ENCODE measurements at regions not wholly inside any gene's neighbourhood (a gene's known extent, or its start where the extent isn't known, plus 50 kb on each side); places are given as distances from the start of the nearest gene placed in this dataset.

GRCh38 chr3:101102678-101103296 is 109.6 kb upstream of the ABI3BP start:
- ChIA-PET POLR2A (ENCODE audit: unreplicated experiment) (interaction anchor here (0.6 kb wide), 1 partner anchor 349 kb away, joined by 4 read pairs; no protein-coding TSS in a partner anchor), CTCF (no interaction called here)
- DNase-seq (no peak), ATAC-seq (no peak)
- TF ChIP-seq, protein P1, sequence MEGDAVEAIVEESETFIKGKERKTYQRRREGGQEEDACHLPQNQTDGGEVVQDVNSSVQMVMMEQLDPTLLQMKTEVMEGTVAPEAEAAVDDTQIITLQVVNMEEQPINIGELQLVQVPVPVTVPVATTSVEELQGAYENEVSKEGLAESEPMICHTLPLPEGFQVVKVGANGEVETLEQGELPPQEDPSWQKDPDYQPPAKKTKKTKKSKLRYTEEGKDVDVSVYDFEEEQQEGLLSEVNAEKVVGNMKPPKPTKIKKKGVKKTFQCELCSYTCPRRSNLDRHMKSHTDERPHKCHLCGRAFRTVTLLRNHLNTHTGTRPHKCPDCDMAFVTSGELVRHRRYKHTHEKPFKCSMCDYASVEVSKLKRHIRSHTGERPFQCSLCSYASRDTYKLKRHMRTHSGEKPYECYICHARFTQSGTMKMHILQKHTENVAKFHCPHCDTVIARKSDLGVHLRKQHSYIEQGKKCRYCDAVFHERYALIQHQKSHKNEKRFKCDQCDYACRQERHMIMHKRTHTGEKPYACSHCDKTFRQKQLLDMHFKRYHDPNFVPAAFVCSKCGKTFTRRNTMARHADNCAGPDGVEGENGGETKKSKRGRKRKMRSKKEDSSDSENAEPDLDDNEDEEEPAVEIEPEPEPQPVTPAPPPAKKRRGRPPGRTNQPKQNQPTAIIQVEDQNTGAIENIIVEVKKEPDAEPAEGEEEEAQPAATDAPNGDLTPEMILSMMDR (conservative IDR thresholded peaks at IDR 0.05; ENCODE audit: low read depth, low read length) = no peak
- TF ChIP-seq EZH2phosphoT487 (IDR thresholded peaks at IDR 0.05; ENCODE audit: borderline replicate concordance, low read length) = no peak
- no peak for TF ChIP-seq EZH2 (IDR thresholded peaks at IDR 0.05; ENCODE audit: low read length, unreplicated experiment)
- no peak overlapping the region for H3K4me3 ChIP-seq (ENCODE audit: low read length)
- H3K9me2 ChIP-seq (replicated peaks; ENCODE audit: low read length) = no peaks in the 10 kb centered on the region
- no peaks in the 10 kb centered on the region for H3K27me3 ChIP-seq (ENCODE audit: low read length)
- H3F3A ChIP-seq (ENCODE audit: low read length, unreplicated experiment) = no peaks in the 10 kb centered on the region
- H3K4me2 ChIP-seq (ENCODE audit: low read length) = no peak overlapping the region
- no peak overlapping the region for H3K27ac ChIP-seq (ENCODE audit: low read length)
- H3K9ac ChIP-seq (ENCODE audit: low read length) = no peak overlapping the region
- no peaks in the 10 kb centered on the region for H3K79me2 ChIP-seq (ENCODE audit: low read length)
- no peaks in the 10 kb centered on the region for H3K4me1 ChIP-seq (ENCODE audit: insufficient read depth, low read length)
- intact Hi-C loops (cut with micrococcal nuclease) = no loop called here
- no peaks in the 10 kb centered on the region for H4K20me1 ChIP-seq (ENCODE audit: low read length)
- H2AFZ ChIP-seq (ENCODE audit: low read length) = no peak overlapping the region
- no peaks in the 10 kb centered on the region for H3K36me3 ChIP-seq (ENCODE audit: low read depth, low read length)
- no peaks in the 10 kb centered on the region for H3K9me3 ChIP-seq (ENCODE audit: low read length)
- no TSS peak for BruUV-seq (replicated peaks)

GRCh38 chr3:101100361-101101009 is 107.3 kb upstream of the ABI3BP start:
- Histone ChIP-seq H3K27ac (ENCODE audit: low read length) (no peak overlapping the region), H3K27me3 (ENCODE audit: low read length) (no peaks in the 10 kb centered on the region), H4K20me1 (ENCODE audit: low read length) (no peaks in the 10 kb centered on the region), H3K4me1 (ENCODE audit: insufficient read depth, low read length) (no peaks in the 10 kb centered on the region), H3K9me3 (ENCODE audit: low read length) (no peaks in the 10 kb centered on the region), H3K9me2 (replicated peaks; ENCODE audit: low read length) (no peaks in the 10 kb centered on the region), H3F3A (ENCODE audit: low read length, unreplicated experiment) (no peaks in the 10 kb centered on the region), H3K4me3 (ENCODE audit: low read length) (no peak overlapping the region), H3K36me3 (ENCODE audit: low read depth, low read length) (no peaks in the 10 kb centered on the region), H2AFZ (ENCODE audit: low read length) (no peak overlapping the region), H3K9ac (ENCODE audit: low read length) (no peak overlapping the region), H3K79me2 (ENCODE audit: low read length) (no peaks in the 10 kb centered on the region), H3K4me2 (ENCODE audit: low read length) (no peak overlapping the region)
- CTCF ChIA-PET = no interaction called here
- ATAC-seq (no peak), DNase-seq (no peak)
- TF ChIP-seq EZH2 (IDR thresholded peaks at IDR 0.05; ENCODE audit: low read length, unreplicated experiment) (no peak), EZH2phosphoT487 (IDR thresholded peaks at IDR 0.05; ENCODE audit: borderline replicate concordance, low read length) (no peak)
- TF ChIP-seq, protein P1 (conservative IDR thresholded peaks at IDR 0.05; ENCODE audit: low read depth, low read length) = no peak
- intact Hi-C loops (cut with micrococcal nuclease) = no loop called here
- BruUV-seq (replicated peaks) = no TSS peak
- POLR2A ChIA-PET (ENCODE audit: unreplicated experiment) = no interaction called here

DNA sequence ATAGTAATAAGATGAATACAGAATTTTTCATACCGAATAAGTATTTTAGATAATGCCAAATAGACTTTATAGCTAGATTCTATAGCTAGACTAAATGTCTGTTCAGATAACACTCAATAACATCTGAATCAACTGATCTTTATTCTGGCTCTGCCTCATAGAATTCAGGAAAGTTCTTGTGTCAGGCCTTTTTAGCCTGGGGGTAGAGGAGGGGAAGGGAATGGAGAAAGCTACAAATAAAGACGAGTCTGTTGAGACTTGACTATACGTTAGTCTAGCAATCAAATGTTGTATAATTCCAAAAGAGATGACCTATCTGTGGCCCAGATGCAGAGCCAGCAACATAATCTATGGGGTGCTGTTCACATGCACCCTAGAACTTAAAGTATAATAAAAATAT is 106.6 kb upstream of the ABI3BP start:
- Histone ChIP-seq H3K4me1 (ENCODE audit: insufficient read depth, low read length) (no peaks in the 10 kb centered on the region), H3K36me3 (ENCODE audit: low read depth, low read length) (no peaks in the 10 kb centered on the region), H3K79me2 (ENCODE audit: low read length) (no peaks in the 10 kb centered on the region), H3K27ac (ENCODE audit: low read length) (no peak overlapping the region), H3K9me2 (replicated peaks; ENCODE audit: low read length) (no peaks in the 10 kb centered on the region), H3K4me3 (ENCODE audit: low read length) (no peak overlapping the region), H3K9me3 (ENCODE audit: low read length) (no peaks in the 10 kb centered on the region), H3K9ac (ENCODE audit: low read length) (no peak overlapping the region), H2AFZ (ENCODE audit: low read length) (no peak overlapping the region), H3K27me3 (ENCODE audit: low read length) (no peaks in the 10 kb centered on the region), H3F3A (ENCODE audit: low read length, unreplicated experiment) (no peaks in the 10 kb centered on the region), H4K20me1 (ENCODE audit: low read length) (no peaks in the 10 kb centered on the region), H3K4me2 (ENCODE audit: low read length) (no peak overlapping the region)
- no TSS peak for BruUV-seq (replicated peaks)
- CTCF ChIA-PET = no interaction called here
- POLR2A ChIA-PET (ENCODE audit: unreplicated experiment) = no interaction called here
- TF ChIP-seq, protein P1 (conservative IDR thresholded peaks at IDR 0.05; ENCODE audit: low read depth, low read length) = no peak
- TF ChIP-seq EZH2phosphoT487 (IDR thresholded peaks at IDR 0.05; ENCODE audit: borderline replicate concordance, low read length) (no peak), EZH2 (IDR thresholded peaks at IDR 0.05; ENCODE audit: low read length, unreplicated experiment) (no peak)
- ATAC-seq = no peak
- intact Hi-C loops (cut with micrococcal nuclease) = no loop called here
- DNase-seq = no peak

All from PC-3 (cell line).